ENCODE measurements at regions not wholly inside any gene's neighbourhood (a gene's known extent, or its start where the extent isn't known, plus 50 kb on each side); places are given as distances from the start of the nearest gene placed in this dataset.

GRCh38 chr5:30928956-30929355 is 264.5 kb upstream of the CDH6 start:
- DNase-seq (ENCODE audit: low read depth in 2 of 2), result peak in 1 of 2 donors; percentile 18
- Histone ChIP-seq H3K27me3 (ENCODE audit: control insufficient read depth, insufficient read depth, low read length) (no peaks in the 10 kb centered on the region), H3K79me2 (ENCODE audit: control insufficient read depth, insufficient read depth, low read length) (no peaks in the 10 kb centered on the region), H3K36me3 (ENCODE audit: control insufficient read depth, insufficient read depth, low read length) (no peaks in the 10 kb centered on the region), H3K4me3 (replicated peaks in 1 of 4; ENCODE audit: control extremely low read depth in 1 of 4, insufficient read depth in 1 of 4, low read depth in 3 of 4, low read length in 4 of 4) (no peak overlapping the region), H4K20me1 (ENCODE audit: control insufficient read depth, extremely low read depth, insufficient read depth, low read length) (no peaks in the 10 kb centered on the region), H3K27ac (ENCODE audit: insufficient read depth, low read length) (no peak overlapping the region), H3K4me1 (ENCODE audit: control insufficient read depth, extremely low read depth, insufficient read depth, low read length) (no peaks in the 10 kb centered on the region), H3K9ac (ENCODE audit: insufficient read depth, low read length) (no peak overlapping the region), H2AFZ (ENCODE audit: low read length) (no peak overlapping the region), H3K9me3 (ENCODE audit: control insufficient read depth, insufficient read depth, low read depth, low read length) (no peaks in the 10 kb centered on the region), H3K4me2 (ENCODE audit: extremely low read depth, insufficient read depth, low read length) (no peak overlapping the region)
- TF ChIP-seq, protein P1, sequence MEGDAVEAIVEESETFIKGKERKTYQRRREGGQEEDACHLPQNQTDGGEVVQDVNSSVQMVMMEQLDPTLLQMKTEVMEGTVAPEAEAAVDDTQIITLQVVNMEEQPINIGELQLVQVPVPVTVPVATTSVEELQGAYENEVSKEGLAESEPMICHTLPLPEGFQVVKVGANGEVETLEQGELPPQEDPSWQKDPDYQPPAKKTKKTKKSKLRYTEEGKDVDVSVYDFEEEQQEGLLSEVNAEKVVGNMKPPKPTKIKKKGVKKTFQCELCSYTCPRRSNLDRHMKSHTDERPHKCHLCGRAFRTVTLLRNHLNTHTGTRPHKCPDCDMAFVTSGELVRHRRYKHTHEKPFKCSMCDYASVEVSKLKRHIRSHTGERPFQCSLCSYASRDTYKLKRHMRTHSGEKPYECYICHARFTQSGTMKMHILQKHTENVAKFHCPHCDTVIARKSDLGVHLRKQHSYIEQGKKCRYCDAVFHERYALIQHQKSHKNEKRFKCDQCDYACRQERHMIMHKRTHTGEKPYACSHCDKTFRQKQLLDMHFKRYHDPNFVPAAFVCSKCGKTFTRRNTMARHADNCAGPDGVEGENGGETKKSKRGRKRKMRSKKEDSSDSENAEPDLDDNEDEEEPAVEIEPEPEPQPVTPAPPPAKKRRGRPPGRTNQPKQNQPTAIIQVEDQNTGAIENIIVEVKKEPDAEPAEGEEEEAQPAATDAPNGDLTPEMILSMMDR (conservative IDR thresholded peaks at IDR 0.05 in 1 of 2, IDR thresholded peaks at IDR 0.05 in 1 of 2; ENCODE audit: low read depth in 1 of 2, low read length in 2 of 2), result no peak
- TF ChIP-seq EZH2 (IDR thresholded peaks at IDR 0.05; ENCODE audit: low read length, missing control alignments), result no peak

- TF ChIP-seq EZH2 (IDR thresholded peaks at IDR 0.05; ENCODE audit: low read length, missing control alignments), result no peak
- TF ChIP-seq, protein P1 (conservative IDR thresholded peaks at IDR 0.05 in 1 of 2, IDR thresholded peaks at IDR 0.05 in 1 of 2; ENCODE audit: low read depth in 1 of 2, low read length in 2 of 2), result no peak
- Histone ChIP-seq H3K9ac (ENCODE audit: insufficient read depth, low read length) (no peak overlapping the region), H3K4me1 (ENCODE audit: control insufficient read depth, extremely low read depth, insufficient read depth, low read length) (no peaks in the 10 kb centered on the region), H3K4me2 (ENCODE audit: extremely low read depth, insufficient read depth, low read length) (no peak overlapping the region), H3K27ac (ENCODE audit: insufficient read depth, low read length) (no peak overlapping the region), H3K4me3 (replicated peaks in 1 of 4; ENCODE audit: control extremely low read depth in 1 of 4, insufficient read depth in 1 of 4, low read depth in 3 of 4, low read length in 4 of 4) (no peak overlapping the region), H4K20me1 (ENCODE audit: control insufficient read depth, extremely low read depth, insufficient read depth, low read length) (no peaks in the 10 kb centered on the region), H3K79me2 (ENCODE audit: control insufficient read depth, insufficient read depth, low read length) (no peaks in the 10 kb centered on the region), H2AFZ (ENCODE audit: low read length) (no peak overlapping the region), H3K9me3 (ENCODE audit: control insufficient read depth, insufficient read depth, low read depth, low read length) (no peaks in the 10 kb centered on the region), H3K27me3 (ENCODE audit: control insufficient read depth, insufficient read depth, low read length) (no peaks in the 10 kb centered on the region), H3K36me3 (ENCODE audit: control insufficient read depth, insufficient read depth, low read length) (no peaks in the 10 kb centered on the region)
- DNase-seq (ENCODE audit: low read depth in 2 of 2), result no peak
Observed at GRCh38 chr5:30926218-30926617, 267.3 kb upstream of the CDH6 start.

DNA sequence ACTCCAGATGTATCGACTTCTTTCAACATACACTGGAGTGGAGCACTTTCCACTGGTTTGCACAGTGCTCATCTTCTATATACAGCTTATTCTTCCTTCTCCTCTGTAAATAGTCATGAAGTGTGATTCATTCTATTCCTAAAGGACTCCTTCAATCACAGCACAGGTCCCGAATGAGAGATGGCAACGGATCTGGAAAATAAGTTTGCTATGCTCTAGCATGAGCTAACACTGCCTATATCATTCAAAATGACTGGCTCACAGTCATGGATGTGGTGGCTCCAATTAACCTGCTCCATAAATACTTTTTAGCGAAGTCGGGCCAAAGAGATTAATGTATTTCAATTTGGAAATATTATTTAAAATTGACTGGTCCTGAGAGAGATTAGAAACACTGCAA is 272.1 kb upstream of the CDH6 start:
- no peak overlapping the region for H2AFZ ChIP-seq (ENCODE audit: low read length)
- no peaks in the 10 kb centered on the region for H3K4me1 ChIP-seq (ENCODE audit: control insufficient read depth, extremely low read depth, insufficient read depth, low read length)
- no peaks in the 10 kb centered on the region for H4K20me1 ChIP-seq (ENCODE audit: control insufficient read depth, extremely low read depth, insufficient read depth, low read length)
- TF ChIP-seq, protein P1 (conservative IDR thresholded peaks at IDR 0.05 in 1 of 2, IDR thresholded peaks at IDR 0.05 in 1 of 2; ENCODE audit: low read depth in 1 of 2, low read length in 2 of 2), result no peak
- no peak for TF ChIP-seq EZH2 (IDR thresholded peaks at IDR 0.05; ENCODE audit: low read length, missing control alignments)
- no peak for DNase-seq (ENCODE audit: low read depth in 2 of 2)
- H3K9ac ChIP-seq (ENCODE audit: insufficient read depth, low read length), result no peak overlapping the region
- H3K9me3 ChIP-seq (ENCODE audit: control insufficient read depth, insufficient read depth, low read depth, low read length), result no peaks in the 10 kb centered on the region
- H3K4me3 ChIP-seq (replicated peaks in 1 of 4; ENCODE audit: control extremely low read depth in 1 of 4, insufficient read depth in 1 of 4, low read depth in 3 of 4, low read length in 4 of 4), result no peak overlapping the region
- no peaks in the 10 kb centered on the region for H3K27me3 ChIP-seq (ENCODE audit: control insufficient read depth, insufficient read depth, low read length)
- no peak overlapping the region for H3K27ac ChIP-seq (ENCODE audit: insufficient read depth, low read length)
- H3K79me2 ChIP-seq (ENCODE audit: control insufficient read depth, insufficient read depth, low read length), result no peaks in the 10 kb centered on the region
- H3K4me2 ChIP-seq (ENCODE audit: extremely low read depth, insufficient read depth, low read length), result no peak overlapping the region
- H3K36me3 ChIP-seq (ENCODE audit: control insufficient read depth, insufficient read depth, low read length), result no peaks in the 10 kb centered on the region

Measured in fibroblast of lung (primary cell).